Limb (tissue), 2 donors: ENCODE measurements at regions not wholly inside any gene's neighbourhood (a gene's known extent, or its start where the extent isn't known, plus 50 kb on each side); places are given as distances from the start of the nearest gene placed in this dataset.

ENCODE experiments used
- DNase-seq, 2 donors: peaks; one replicate each; pipeline ENCODE4 v3.0.0-alpha.2; 2016; ENCODE audit errors: extremely low spot score in 2 of 2

GRCh38 chr20:56060486-56060885 lies 55.2 kb upstream of the CBLN4 start:
- no peak for DNase-seq

- no peak for DNase-seq
Observed at GRCh38 chr20:56069016-56069415, 63.7 kb upstream of the CBLN4 start.

GRCh38 chr20:56072165-56072564 lies 66.8 kb upstream of the CBLN4 start:
- DNase-seq, result no peak

GRCh38 chr20:56088375-56088774 lies 83.1 kb upstream of the CBLN4 start:
- no peak for DNase-seq

GRCh38 chr20:56091628-56092234 lies 86.4 kb upstream of the CBLN4 start:
- DNase-seq, result no peak

GRCh38 chr20:56094228-56094627 lies 88.9 kb upstream of the CBLN4 start:
- DNase-seq, result no peak

GRCh38 chr20:56098981-56099500 lies 93.7 kb upstream of the CBLN4 start:
- no peak for DNase-seq

- no peak for DNase-seq
Observed at GRCh38 chr20:56111961-56112730, 106.8 kb upstream of the CBLN4 start.

- DNase-seq, result no peak
Observed at GRCh38 chr20:56117350-56117749, 112.0 kb upstream of the CBLN4 start.

- DNase-seq, result no peak
Observed at GRCh38 chr20:56121850-56122249, 116.5 kb upstream of the CBLN4 start.

GRCh38 chr20:56143759-56144158 lies 104.8 kb upstream of the MC3R start:
- DNase-seq, result no peak

- DNase-seq, result no peak
Observed at GRCh38 chr20:56151834-56152233, 96.7 kb upstream of the MC3R start.

GRCh38 chr20:56153926-56154325 lies 94.6 kb upstream of the MC3R start:
- DNase-seq, result no peak

- no peak for DNase-seq
Observed at GRCh38 chr20:56155625-56156024, 92.9 kb upstream of the MC3R start.

- no peak for DNase-seq
Observed at GRCh38 chr20:56157530-56158203, 90.9 kb upstream of the MC3R start.

- no peak for DNase-seq
Observed at GRCh38 chr20:56158489-56158888, 90.0 kb upstream of the MC3R start.

GRCh38 chr20:56160956-56161355 lies 87.6 kb upstream of the MC3R start:
- no peak for DNase-seq

GRCh38 chr20:56163806-56164205 lies 84.7 kb upstream of the MC3R start:
- DNase-seq, result no peak

- DNase-seq, result no peak
Observed at GRCh38 chr20:56166781-56167465, 81.6 kb upstream of the MC3R start.

- DNase-seq, result peak in 1 of 2 donors; percentile 25
Observed at GRCh38 chr20:56171087-56172012, 77.2 kb upstream of the MC3R start.

- no peak for DNase-seq
Observed at GRCh38 chr20:56173438-56173837, 75.1 kb upstream of the MC3R start.
